Kidney tubule cell (primary cell): ENCODE measurements at regions not wholly inside any gene's neighbourhood (a gene's known extent, or its start where the extent isn't known, plus 50 kb on each side); places are given as distances from the start of the nearest gene placed in this dataset.

Experiments
- DNase-seq: peaks from one replicate; pipeline ENCODE4 v3.0.0-alpha.2; 2018; ENCODE audit warnings: low spot score

GRCh38 chr6:99868074-99868702 is 125.8 kb downstream of the MCHR2 start:
- peak; percentile 64 for DNase-seq
